Activated CD4-positive, alpha-beta T cell treated with anti-CD3 and anti-CD28 coated beads, Interleukin-10, Interleukin-2, amounts not matched to agents 100 ng/mL and 50 ng/mL, durations not matched to agents 16 hours and 8 hours (primary cell): ENCODE measurements at regions not wholly inside any gene's neighbourhood (a gene's known extent, or its start where the extent isn't known, plus 50 kb on each side); places are given as distances from the start of the nearest gene placed in this dataset.

Experiments used
- DNase-seq: peaks from one replicate; pipeline ENCODE4 v3.0.0-alpha.2; 2020

- no peak for DNase-seq
These were observed 158.0 kb upstream of the PMEPA1 start for GRCh38 chr20:57867807-57868206.

- no peak for DNase-seq
These were observed 157.5 kb upstream of the PMEPA1 start for GRCh38 chr20:57867181-57867803.

DNA sequence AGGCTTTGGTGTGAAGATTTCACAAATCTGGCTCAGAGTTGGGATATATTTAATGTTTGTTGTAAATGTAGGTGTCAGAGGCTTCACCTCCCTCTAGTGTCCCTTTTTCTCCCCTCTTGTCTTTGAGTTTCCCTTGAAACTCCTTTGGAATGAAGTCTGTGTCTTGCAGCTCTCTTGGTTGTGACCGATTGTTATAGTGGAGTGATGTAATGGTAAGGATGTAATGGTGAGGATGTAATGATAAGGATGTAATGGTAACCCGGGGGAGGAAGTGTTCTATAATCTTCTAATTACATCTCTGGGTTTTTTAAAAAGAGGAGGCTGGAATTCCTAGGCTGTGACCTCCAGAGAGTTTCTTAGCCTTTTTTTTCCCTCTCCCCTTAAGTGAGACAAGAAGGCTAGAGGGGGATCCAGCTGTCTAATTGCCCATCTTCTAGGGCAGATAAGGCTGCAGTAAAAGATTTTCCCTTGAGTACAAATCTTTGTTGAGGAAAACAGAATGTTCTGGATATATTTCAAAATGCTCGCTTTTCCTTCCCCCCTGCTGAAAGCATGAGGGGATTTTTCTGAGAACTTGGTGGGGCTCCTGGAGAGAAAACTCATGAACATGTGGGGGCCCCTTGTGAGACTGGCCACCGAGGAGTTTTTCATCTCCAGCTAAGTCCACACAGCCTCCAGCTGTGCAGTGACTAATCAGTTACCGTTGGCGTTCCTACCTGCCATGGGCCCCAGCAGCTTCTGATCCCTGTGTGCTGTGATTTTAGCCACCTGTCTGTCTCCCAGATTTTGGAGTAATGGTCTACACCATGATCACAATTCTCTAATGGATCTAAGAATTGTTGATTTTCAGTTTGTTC is 156.7 kb upstream of the PMEPA1 start:
- DNase-seq = no peak

GRCh38 chr20:57865266-57865665 is 155.5 kb upstream of the PMEPA1 start:
- DNase-seq = no peak

GRCh38 chr20:57860576-57860975 is 150.8 kb upstream of the PMEPA1 start:
- no peak for DNase-seq

- DNase-seq = no peak
These were observed 148.2 kb upstream of the PMEPA1 start for GRCh38 chr20:57857969-57858368.

DNA sequence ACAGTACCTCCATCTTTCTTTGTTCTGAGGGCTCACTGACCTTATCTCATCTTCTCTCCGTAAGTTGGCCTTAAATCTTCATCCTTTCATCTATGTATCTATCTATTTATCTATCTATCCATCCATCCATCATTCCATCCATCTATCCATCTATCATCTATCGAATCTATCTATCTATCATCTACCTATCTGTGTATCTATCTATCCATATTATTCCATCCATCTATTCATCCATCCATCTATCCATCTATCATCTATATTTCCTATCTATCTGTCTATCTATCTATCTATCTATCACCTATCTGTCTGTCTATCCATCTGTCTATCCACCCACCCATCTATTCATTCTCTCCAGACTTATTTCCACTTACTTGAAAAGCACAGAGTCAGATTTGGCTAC is 147.3 kb upstream of the PMEPA1 start:
- no peak for DNase-seq

GRCh38 chr20:57856658-57857057 is 146.8 kb upstream of the PMEPA1 start:
- DNase-seq = no peak

DNA sequence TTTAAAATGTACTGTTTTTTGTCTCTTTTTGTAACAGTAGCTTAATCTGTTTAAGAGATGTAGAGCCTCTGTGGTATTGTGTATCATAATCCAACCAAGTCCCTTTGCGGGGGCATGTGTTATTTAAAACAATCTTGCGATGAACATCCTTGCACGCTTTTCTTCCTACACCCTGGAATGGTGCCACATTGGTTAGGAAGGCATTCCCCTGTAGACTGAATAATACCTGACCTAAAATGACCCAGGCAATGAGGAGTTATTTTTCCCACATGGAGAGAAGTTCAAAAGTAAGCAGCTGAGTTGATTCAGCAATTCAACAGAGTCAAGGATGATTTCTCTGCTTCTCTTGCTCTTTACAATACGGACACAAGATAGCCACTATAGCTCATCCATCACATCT is 142.0 kb upstream of the PMEPA1 start:
- DNase-seq = no peak

DNA sequence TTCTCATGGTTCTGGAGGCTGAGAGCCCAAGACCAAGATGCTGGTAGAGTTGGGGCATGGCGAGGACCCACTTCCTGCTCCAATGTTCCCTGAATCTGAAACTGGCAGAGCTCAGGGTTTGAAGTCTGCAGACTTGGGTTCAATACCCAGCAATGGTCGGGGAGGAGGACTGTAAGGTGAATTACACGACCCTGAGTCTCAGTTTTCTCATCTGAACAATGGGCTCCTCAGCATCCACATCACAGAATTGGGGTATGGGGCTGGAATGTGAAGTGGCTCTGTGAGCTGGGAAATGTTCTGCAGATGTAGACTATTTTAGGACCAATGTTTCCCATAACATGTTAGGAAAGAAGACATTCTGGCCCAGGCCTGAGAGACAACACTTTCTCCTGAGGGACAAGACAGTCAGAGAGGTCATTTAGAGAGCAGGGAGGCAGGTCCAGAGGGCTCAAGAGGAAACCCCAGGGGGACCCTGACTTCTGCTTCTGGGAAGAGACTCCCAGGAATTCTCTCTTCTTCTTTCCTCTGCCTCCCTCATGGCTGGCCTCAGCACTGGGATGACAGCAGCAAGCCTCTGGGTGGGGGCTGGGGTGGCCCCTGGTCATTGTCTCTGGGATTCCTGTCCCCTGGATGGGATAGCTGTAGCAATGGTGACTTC is 141.3 kb upstream of the PMEPA1 start:
- no peak for DNase-seq

GRCh38 chr20:57849521-57850215 is 139.9 kb upstream of the PMEPA1 start:
- DNase-seq = no peak

GRCh38 chr20:57849121-57849520 is 139.3 kb upstream of the PMEPA1 start:
- no peak for DNase-seq

GRCh38 chr20:57848282-57848681 is 138.5 kb upstream of the PMEPA1 start:
- DNase-seq = no peak

GRCh38 chr20:57847104-57847503 is 137.3 kb upstream of the PMEPA1 start:
- no peak for DNase-seq

DNA sequence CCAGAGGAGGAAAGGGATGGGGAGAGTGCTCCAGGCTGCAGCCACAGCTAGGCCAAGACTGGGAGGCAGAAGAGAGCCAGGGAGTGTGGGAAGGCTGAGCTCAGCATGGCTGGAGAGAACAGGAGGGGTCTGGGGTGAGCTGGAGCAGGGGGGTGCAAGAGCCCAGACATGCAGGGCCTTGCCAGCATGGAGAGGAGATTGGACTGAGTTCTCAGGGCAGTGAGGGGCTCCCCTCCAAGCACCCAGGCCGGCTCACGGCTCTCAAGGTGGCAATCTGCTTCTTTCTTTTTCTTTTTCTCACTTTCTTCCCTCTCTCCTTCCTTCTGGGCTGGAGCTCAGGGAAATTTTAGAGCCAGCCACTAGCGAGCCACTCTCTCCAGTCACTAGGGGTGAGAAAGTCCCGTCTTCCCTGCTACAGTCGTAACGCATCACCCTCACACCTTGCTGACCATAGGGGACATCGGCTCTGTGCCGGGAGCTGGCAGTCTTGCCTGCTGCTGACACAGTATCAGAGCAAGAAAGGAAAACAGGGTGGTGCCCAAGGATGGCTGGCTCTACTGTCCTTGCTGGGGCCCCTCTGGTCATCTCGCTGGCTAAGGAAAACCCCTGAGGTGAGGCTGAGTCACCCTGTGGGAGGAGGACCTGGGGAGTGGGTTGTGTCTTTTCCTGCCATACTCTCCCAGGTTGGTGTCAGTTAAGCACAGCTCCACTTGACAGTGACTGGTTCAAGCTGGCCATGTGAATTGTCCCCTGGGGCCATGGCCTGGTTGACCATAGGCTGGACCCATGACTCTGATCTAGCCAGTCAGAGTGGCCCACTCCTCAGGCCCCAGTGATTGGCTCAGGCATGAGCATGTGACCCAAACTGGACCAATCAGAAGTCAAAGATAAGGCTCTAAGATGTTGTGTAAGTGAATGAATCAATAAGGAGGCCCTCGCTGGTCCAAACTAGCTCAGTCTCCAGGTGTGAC is 135.1 kb upstream of the PMEPA1 start:
- no peak for DNase-seq

- no peak for DNase-seq
These were observed 134.3 kb upstream of the PMEPA1 start for GRCh38 chr20:57843941-57844625.

DNA sequence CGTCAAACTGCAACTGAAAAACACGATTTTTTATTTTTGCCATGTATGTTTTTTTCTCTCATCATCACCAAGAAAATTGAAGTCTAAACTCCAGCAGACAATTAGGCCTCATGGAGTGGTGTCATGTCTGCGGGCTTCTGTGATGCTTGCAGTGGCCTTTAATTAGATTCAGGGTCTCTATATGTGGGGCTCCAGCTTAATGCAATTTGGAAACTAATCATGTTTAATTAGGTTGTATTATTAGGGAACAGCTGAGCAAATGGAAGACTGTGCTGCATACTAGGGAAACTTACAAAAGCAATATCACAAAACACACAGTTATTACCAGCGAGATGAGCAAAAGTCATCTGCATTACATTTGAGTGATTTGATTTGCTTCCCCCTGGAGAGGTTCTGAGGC is 132.9 kb upstream of the PMEPA1 start:
- DNase-seq = no peak

- no peak for DNase-seq
These were observed 131.6 kb upstream of the PMEPA1 start for GRCh38 chr20:57841297-57841866.

DNA sequence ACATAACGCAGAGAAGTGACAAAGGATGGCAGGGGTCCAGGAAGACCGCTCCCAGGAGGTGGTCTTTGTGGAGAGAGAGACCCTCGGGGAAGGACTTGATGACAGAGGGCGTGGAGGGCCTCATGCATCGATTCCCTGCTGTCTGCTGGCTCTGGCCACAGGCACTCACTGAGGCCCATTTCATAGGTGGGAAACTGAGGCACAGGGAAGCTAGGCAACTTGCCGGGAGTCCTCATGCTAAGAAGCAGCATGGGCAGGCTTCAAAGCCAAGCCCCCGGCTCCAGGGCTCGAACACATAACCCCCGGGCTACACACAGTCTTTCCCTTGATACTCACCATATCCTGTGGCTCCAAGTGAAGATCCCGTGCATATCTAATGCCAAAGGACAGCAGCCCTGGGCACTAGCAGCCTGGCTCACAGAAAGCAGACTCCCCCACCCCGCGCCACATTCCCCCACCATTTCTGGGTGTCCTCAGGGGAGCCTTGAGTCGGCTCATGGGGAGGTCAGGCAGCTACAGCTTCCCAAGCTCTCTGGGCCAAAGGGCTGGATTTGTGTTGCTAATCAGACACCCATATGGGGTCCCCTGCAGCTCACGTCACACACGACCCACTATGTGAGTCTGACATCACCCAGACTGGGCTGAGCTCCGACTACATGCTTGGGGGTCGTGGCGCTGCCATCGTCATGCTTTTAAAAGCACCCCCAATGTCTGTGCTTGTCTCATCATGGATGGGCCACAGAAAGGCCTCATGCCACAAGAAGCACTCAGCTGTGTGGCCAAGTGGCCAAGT is 130.9 kb upstream of the PMEPA1 start:
- no peak for DNase-seq

GRCh38 chr20:57840066-57840465 is 130.3 kb upstream of the PMEPA1 start:
- no peak for DNase-seq
